Liver (tissue), 8 donors: ENCODE measurements at regions not wholly inside any gene's neighbourhood (a gene's known extent, or its start where the extent isn't known, plus 50 kb on each side); places are given as distances from the start of the nearest gene placed in this dataset.

Experiments used
- DNase-seq: peaks from one replicate; pipeline ENCODE4 v3.0.0-alpha.2; 2017; ENCODE audit warnings: low spot score
- H3K27ac ChIP-seq, 2 donors: one replicate each; pipeline ENCODE4 v1.7.0; 2013; ENCODE audit warnings: inconsistent platforms in 2 of 2, low read length in 2 of 2, control low read depth in 1 of 2, low read depth in 1 of 2, mild to moderate bottlenecking in 1 of 2
- H3K27me3 ChIP-seq, 4 donors: one replicate each; pipeline versions ENCODE4 v1.6.1 to v1.7.0; 2013; ENCODE audit warnings: low read length in 3 of 4, inconsistent platforms in 1 of 4, mild to moderate bottlenecking in 1 of 4, moderate library complexity in 1 of 4; ENCODE audit not compliant: control insufficient read depth in 4 of 4, insufficient read depth in 4 of 4
- H3K36me3 ChIP-seq, 4 donors: one replicate each; pipeline versions ENCODE4 v1.6.1 to v1.7.0; 2013; ENCODE audit warnings: low read length in 3 of 4, mild to moderate bottlenecking in 3 of 4, low read depth in 1 of 4, moderate library complexity in 1 of 4; ENCODE audit not compliant: control insufficient read depth in 4 of 4, insufficient read depth in 3 of 4
- H3K4me1 ChIP-seq, 4 donors: one replicate each; pipeline versions ENCODE4 v1.6.1 to v1.7.0; 2013; ENCODE audit warnings: low read length in 3 of 4, mild to moderate bottlenecking in 3 of 4, moderate library complexity in 1 of 4; ENCODE audit not compliant: control insufficient read depth in 4 of 4, insufficient read depth in 4 of 4
- H3K4me3 ChIP-seq, 3 donors: one replicate each; pipeline versions ENCODE4 v1.6.1 to v1.7.0; 2013; ENCODE audit warnings: low read length in 3 of 3, control low read depth in 1 of 3, low read depth in 1 of 3, mild to moderate bottlenecking in 1 of 3
- H3K9ac ChIP-seq, 2 donors: one replicate each; pipeline ENCODE4 v1.7.0; 2013; ENCODE audit warnings: low read length in 2 of 2, mild to moderate bottlenecking in 2 of 2, moderate library complexity in 2 of 2, control low read depth in 1 of 2, low read depth in 1 of 2
- H3K9me3 ChIP-seq, 4 donors: one replicate each; pipeline versions ENCODE4 v1.6.1 to v1.7.0; 2013; ENCODE audit warnings: low read length in 3 of 4; ENCODE audit not compliant: control insufficient read depth in 4 of 4
- EGR1 ChIP-seq, 2 donors: IDR thresholded peaks; 2 replicates each; pipeline ENCODE4 v1.6.1; 2016 to 2018; ENCODE audit warnings: antibody characterized with exemption in 2 of 2, low read depth in 2 of 2
- FOXA1 ChIP-seq: IDR thresholded peaks from 2 replicates; pipeline ENCODE4 v1.6.1; 2016; ENCODE audit warnings: antibody characterized with exemption
- FOXA2 ChIP-seq: IDR thresholded peaks from 2 replicates; pipeline ENCODE4 v1.6.1; 2016; ENCODE audit warnings: antibody characterized with exemption
- GABPA ChIP-seq, 2 donors: IDR thresholded peaks in 1 of 2; conservative IDR thresholded peaks in 1 of 2; 2 replicates each; pipeline ENCODE4 v1.6.1; 2016; ENCODE audit warnings: antibody characterized with exemption in 2 of 2, mild to moderate bottlenecking in 1 of 2, moderate library complexity in 1 of 2
- HNF4A ChIP-seq, 2 donors: conservative IDR thresholded peaks; 2 replicates each; pipeline ENCODE4 v1.6.1; 2016; ENCODE audit warnings: antibody characterized with exemption in 2 of 2, mild to moderate bottlenecking in 2 of 2
- HNF4G ChIP-seq: IDR thresholded peaks from 2 replicates; pipeline ENCODE4 v1.6.1; 2016; ENCODE audit warnings: antibody characterized with exemption
- JUND ChIP-seq, 2 donors: IDR thresholded peaks; 2 replicates each; pipeline ENCODE4 v1.6.1; 2016; ENCODE audit warnings: antibody characterized with exemption in 2 of 2
- RAD21 ChIP-seq, 2 donors: IDR thresholded peaks; 2 replicates each; pipeline ENCODE4 v1.6.1; 2016; ENCODE audit warnings: antibody characterized with exemption in 2 of 2, mild to moderate bottlenecking in 2 of 2
- RXRA ChIP-seq, 2 donors: IDR thresholded peaks; 2 replicates each; pipeline ENCODE4 v1.6.1; 2017 to 2018; ENCODE audit warnings: antibody characterized with exemption in 2 of 2, mild to moderate bottlenecking in 1 of 2
- SP1 ChIP-seq: IDR thresholded peaks from 2 replicates; pipeline ENCODE4 v1.6.1; 2018; ENCODE audit warnings: antibody characterized with exemption, mild to moderate bottlenecking
- TAF1 ChIP-seq: conservative IDR thresholded peaks from 2 replicates; pipeline ENCODE4 v1.6.1; 2016; ENCODE audit warnings: antibody characterized with exemption, mild to moderate bottlenecking
- YY1 ChIP-seq: IDR thresholded peaks from 2 replicates; pipeline ENCODE4 v1.6.1; 2016; ENCODE audit warnings: antibody characterized with exemption, mild to moderate bottlenecking
- WGBS: extraction: QIAGEN DNeasy Blood & Tissue Kit; methylation state at CpG from one replicate; pipeline ENCODE4 v1.1.7; 2013; 5-methylcytosine and 5-hydroxymethylcytosine counted together
- TF ChIP-seq, protein P1 (sequence below): IDR thresholded peaks from 2 replicates; pipeline ENCODE4 v1.6.1; 2016; ENCODE audit warnings: antibody characterized with exemption, mild to moderate bottlenecking
- TF ChIP-seq, protein P2 (sequence below): IDR thresholded peaks from 2 replicates; pipeline ENCODE4 v1.6.1; 2016; ENCODE audit warnings: antibody characterized with exemption
- TF ChIP-seq, protein P3 (sequence below): fragments of 150-350 bp; IDR thresholded peaks from 2 replicates; pipeline ENCODE4 v1.5.1; 2017; ENCODE audit warnings: improper control_type of control experiment, low read depth, low read length; ENCODE audit not compliant: missing input control
- TF ChIP-seq, protein P4 (sequence below): IDR thresholded peaks from 2 replicates; pipeline ENCODE4 v1.6.1; 2016; ENCODE audit warnings: antibody characterized with exemption
- donor health status: healthy.
- donor health status: healthy.
- donor health status: healthy.
- donor health status: healthy.
- donor health status: healthy.

DNA sequence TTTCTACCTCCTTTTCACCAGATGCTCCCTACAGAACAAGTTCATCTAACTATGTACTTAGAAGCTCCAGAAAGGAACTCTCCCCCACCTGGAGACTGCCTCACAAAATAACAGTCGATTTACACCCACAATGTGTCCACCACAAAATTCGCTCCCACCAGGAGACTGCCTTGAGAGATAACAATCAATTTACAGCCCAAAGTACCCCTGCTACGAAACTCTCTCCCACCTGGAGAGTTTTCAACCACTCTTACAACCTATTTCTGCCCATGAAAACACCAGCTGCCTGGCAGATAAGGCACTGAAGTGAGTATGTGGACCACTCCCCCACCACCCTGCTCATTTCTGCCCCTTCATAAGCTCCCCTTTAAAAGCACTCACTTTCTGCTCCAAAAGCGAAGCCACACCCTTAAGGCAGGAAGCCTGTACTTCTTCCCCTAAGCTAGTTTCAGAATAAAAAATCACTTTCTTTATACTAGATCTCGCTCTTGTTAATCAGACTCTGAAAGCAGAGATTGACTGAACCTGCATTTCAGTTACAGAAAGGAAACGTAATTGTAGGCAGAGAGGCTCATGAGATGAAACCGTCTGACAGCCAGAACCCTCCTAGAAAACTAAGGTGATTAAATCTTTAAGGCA is 94.4 kb upstream of the RBBP8 start:
- no peak overlapping the region for H3K9ac ChIP-seq
- H3K27ac ChIP-seq, result no peak overlapping the region
- H3K36me3 ChIP-seq, result no peaks in the 10 kb centered on the region
- H3K27me3 ChIP-seq, result no peaks in the 10 kb centered on the region
- no peak overlapping the region for H3K4me3 ChIP-seq
- WGBS, result 66% methylated on average over 7 of the region's 7 CpGs
- TF ChIP-seq FOXA1 (no peak), FOXA2 (no peak), HNF4A (conservative IDR thresholded peaks at IDR 0.05) (no peak), YY1 (no peak), EGR1 (IDR thresholded peaks at IDR 0.05; ENCODE audit: low read depth in 2 of 2) (no peak), SP1 (no peak), JUND (IDR thresholded peaks at IDR 0.05) (no peak), RAD21 (IDR thresholded peaks at IDR 0.05) (no peak), RXRA (IDR thresholded peaks at IDR 0.05) (no peak), GABPA (IDR thresholded peaks at IDR 0.05 in 1 of 2, conservative IDR thresholded peaks at IDR 0.05 in 1 of 2) (no peak), TAF1 (no peak)
- TF ChIP-seq, protein P1, sequence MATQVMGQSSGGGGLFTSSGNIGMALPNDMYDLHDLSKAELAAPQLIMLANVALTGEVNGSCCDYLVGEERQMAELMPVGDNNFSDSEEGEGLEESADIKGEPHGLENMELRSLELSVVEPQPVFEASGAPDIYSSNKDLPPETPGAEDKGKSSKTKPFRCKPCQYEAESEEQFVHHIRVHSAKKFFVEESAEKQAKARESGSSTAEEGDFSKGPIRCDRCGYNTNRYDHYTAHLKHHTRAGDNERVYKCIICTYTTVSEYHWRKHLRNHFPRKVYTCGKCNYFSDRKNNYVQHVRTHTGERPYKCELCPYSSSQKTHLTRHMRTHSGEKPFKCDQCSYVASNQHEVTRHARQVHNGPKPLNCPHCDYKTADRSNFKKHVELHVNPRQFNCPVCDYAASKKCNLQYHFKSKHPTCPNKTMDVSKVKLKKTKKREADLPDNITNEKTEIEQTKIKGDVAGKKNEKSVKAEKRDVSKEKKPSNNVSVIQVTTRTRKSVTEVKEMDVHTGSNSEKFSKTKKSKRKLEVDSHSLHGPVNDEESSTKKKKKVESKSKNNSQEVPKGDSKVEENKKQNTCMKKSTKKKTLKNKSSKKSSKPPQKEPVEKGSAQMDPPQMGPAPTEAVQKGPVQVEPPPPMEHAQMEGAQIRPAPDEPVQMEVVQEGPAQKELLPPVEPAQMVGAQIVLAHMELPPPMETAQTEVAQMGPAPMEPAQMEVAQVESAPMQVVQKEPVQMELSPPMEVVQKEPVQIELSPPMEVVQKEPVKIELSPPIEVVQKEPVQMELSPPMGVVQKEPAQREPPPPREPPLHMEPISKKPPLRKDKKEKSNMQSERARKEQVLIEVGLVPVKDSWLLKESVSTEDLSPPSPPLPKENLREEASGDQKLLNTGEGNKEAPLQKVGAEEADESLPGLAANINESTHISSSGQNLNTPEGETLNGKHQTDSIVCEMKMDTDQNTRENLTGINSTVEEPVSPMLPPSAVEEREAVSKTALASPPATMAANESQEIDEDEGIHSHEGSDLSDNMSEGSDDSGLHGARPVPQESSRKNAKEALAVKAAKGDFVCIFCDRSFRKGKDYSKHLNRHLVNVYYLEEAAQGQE, result no peak
- TF ChIP-seq, protein P2, sequence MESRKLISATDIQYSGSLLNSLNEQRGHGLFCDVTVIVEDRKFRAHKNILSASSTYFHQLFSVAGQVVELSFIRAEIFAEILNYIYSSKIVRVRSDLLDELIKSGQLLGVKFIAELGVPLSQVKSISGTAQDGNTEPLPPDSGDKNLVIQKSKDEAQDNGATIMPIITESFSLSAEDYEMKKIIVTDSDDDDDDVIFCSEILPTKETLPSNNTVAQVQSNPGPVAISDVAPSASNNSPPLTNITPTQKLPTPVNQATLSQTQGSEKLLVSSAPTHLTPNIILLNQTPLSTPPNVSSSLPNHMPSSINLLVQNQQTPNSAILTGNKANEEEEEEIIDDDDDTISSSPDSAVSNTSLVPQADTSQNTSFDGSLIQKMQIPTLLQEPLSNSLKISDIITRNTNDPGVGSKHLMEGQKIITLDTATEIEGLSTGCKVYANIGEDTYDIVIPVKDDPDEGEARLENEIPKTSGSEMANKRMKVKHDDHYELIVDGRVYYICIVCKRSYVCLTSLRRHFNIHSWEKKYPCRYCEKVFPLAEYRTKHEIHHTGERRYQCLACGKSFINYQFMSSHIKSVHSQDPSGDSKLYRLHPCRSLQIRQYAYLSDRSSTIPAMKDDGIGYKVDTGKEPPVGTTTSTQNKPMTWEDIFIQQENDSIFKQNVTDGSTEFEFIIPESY, result no peak
- TF ChIP-seq, protein P3, sequence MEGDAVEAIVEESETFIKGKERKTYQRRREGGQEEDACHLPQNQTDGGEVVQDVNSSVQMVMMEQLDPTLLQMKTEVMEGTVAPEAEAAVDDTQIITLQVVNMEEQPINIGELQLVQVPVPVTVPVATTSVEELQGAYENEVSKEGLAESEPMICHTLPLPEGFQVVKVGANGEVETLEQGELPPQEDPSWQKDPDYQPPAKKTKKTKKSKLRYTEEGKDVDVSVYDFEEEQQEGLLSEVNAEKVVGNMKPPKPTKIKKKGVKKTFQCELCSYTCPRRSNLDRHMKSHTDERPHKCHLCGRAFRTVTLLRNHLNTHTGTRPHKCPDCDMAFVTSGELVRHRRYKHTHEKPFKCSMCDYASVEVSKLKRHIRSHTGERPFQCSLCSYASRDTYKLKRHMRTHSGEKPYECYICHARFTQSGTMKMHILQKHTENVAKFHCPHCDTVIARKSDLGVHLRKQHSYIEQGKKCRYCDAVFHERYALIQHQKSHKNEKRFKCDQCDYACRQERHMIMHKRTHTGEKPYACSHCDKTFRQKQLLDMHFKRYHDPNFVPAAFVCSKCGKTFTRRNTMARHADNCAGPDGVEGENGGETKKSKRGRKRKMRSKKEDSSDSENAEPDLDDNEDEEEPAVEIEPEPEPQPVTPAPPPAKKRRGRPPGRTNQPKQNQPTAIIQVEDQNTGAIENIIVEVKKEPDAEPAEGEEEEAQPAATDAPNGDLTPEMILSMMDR, result no peak
- DNase-seq, result no peak
- no peaks in the 10 kb centered on the region for H3K4me1 ChIP-seq
- H3K9me3 ChIP-seq, result no peaks in the 10 kb centered on the region

DNA sequence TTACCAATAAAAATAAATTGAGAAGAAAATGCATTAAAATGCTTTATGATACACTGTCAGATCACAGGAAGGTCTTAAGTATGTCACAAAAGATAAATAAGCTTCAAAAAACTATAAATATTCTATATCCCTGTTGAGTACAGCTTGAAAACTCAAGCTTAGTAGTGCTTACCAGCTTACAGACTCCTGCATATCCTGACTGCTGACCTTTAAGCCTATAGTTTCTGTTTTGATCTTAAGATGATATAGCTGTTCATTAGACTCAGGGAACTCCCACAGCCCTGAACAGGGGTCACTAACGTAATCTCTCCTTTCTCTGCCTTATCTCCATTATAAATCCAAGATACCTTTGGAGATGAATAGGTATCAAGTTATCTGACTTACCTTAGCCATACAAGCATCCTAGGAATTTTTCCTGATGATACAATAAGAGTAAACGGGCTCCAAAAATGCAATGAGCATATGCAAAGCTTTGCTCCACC is 93.7 kb upstream of the RBBP8 start:
- DNase-seq, result no peak
- H3K9me3 ChIP-seq, result no peaks in the 10 kb centered on the region
- no peaks in the 10 kb centered on the region for H3K4me1 ChIP-seq
- H3K36me3 ChIP-seq, result no peaks in the 10 kb centered on the region
- no peak overlapping the region for H3K4me3 ChIP-seq
- H3K27me3 ChIP-seq, result no peaks in the 10 kb centered on the region
- H3K27ac ChIP-seq, result no peak overlapping the region
- H3K9ac ChIP-seq, result no peak overlapping the region
- TF ChIP-seq FOXA2 (no peak), FOXA1 (no peak), GABPA (IDR thresholded peaks at IDR 0.05 in 1 of 2, conservative IDR thresholded peaks at IDR 0.05 in 1 of 2) (no peak), SP1 (no peak), TAF1 (no peak), HNF4A (conservative IDR thresholded peaks at IDR 0.05) (no peak), YY1 (no peak), RAD21 (IDR thresholded peaks at IDR 0.05) (no peak), HNF4G (no peak)
- TF ChIP-seq, protein P4, sequence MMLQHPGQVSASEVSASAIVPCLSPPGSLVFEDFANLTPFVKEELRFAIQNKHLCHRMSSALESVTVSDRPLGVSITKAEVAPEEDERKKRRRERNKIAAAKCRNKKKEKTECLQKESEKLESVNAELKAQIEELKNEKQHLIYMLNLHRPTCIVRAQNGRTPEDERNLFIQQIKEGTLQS, result no peak
- TF ChIP-seq, protein P1, result no peak
- WGBS, result 80% methylated on average over 2 of the region's 2 CpGs
